ENCODE measurements at regions not wholly inside any gene's neighbourhood (a gene's known extent, or its start where the extent isn't known, plus 50 kb on each side); places are given as distances from the start of the nearest gene placed in this dataset.

- H3K27ac ChIP-seq = no peak overlapping the region
- TF ChIP-seq CTCF (IDR thresholded peaks at IDR 0.05 in 8 of 11, conservative IDR thresholded peaks at IDR 0.05 in 3 of 11) (no peak), POLR2A (IDR thresholded peaks at IDR 0.05) (no peak), POLR2AphosphoS5 (IDR thresholded peaks at IDR 0.05) (no peak)
- no peak overlapping the region for H3K4me3 ChIP-seq
- 82 to 87% (median 85%) methylated on average over 3 of the region's 3 CpGs for WGBS, 5 donors
- peaks cover 0 to 9% (median 0%) of the 10 kb centered on the region in 8 donors for H3K9me3 ChIP-seq
- no peak for DNase-seq
- no peaks in the 10 kb centered on the region for H3K4me1 ChIP-seq
- no peaks in the 10 kb centered on the region for H3K27me3 ChIP-seq (replicated peaks in 1 of 7)
- intact Hi-C loops (cut with DNase I; ENCODE audit: low total_unique reads) = no loop called here
- no peaks in the 10 kb centered on the region for H3K36me3 ChIP-seq
Observed at GRCh38 chr18:53795061-53795460, 429.4 kb downstream of the MBD2 start.

- H3K27me3 ChIP-seq (replicated peaks in 1 of 7) = no peaks in the 10 kb centered on the region
- no peaks in the 10 kb centered on the region for H3K4me1 ChIP-seq
- no peak for DNase-seq
- H3K9me3 ChIP-seq = peaks cover 0 to 9% (median 0%) of the 10 kb centered on the region in 8 donors
- TF ChIP-seq POLR2AphosphoS5 (IDR thresholded peaks at IDR 0.05) (no peak), CTCF (IDR thresholded peaks at IDR 0.05 in 8 of 11, conservative IDR thresholded peaks at IDR 0.05 in 3 of 11) (no peak), POLR2A (IDR thresholded peaks at IDR 0.05) (no peak)
- H3K4me3 ChIP-seq = no peak overlapping the region
- no peak overlapping the region for H3K27ac ChIP-seq
- H3K36me3 ChIP-seq = no peaks in the 10 kb centered on the region
- WGBS, 5 donors = 77 to 93% (median 80%) methylated on average over 4 of the region's 4 CpGs
- intact Hi-C loops (cut with DNase I; ENCODE audit: low total_unique reads) = no loop called here
Observed at GRCh38 chr18:53792762-53793161, 431.7 kb downstream of the MBD2 start.

GRCh38 chr18:53790786-53791185, 433.7 kb downstream of the MBD2 start:
- TF ChIP-seq CTCF (IDR thresholded peaks at IDR 0.05 in 8 of 11, conservative IDR thresholded peaks at IDR 0.05 in 3 of 11) (no peak), POLR2AphosphoS5 (IDR thresholded peaks at IDR 0.05) (no peak), POLR2A (IDR thresholded peaks at IDR 0.05) (no peak)
- no peak overlapping the region for H3K27ac ChIP-seq
- H3K36me3 ChIP-seq = no peaks in the 10 kb centered on the region
- H3K4me1 ChIP-seq = no peaks in the 10 kb centered on the region
- H3K27me3 ChIP-seq (replicated peaks in 1 of 7) = no peaks in the 10 kb centered on the region
- peaks cover 0 to 9% (median 0%) of the 10 kb centered on the region in 8 donors for H3K9me3 ChIP-seq
- H3K4me3 ChIP-seq = no peak overlapping the region
- no peak for DNase-seq
- intact Hi-C loops (cut with DNase I; ENCODE audit: low total_unique reads) = no loop called here

- 76 to 85% (median 79%) methylated on average over 4 of the region's 4 CpGs for WGBS, 5 donors
- H3K4me3 ChIP-seq = no peak overlapping the region
- DNase-seq = no peak
- H3K4me1 ChIP-seq = no peaks in the 10 kb centered on the region
- H3K9me3 ChIP-seq = peaks cover 0 to 9% (median 0%) of the 10 kb centered on the region in 8 donors
- intact Hi-C loops (cut with DNase I; ENCODE audit: low total_unique reads) = no loop called here
- no peaks in the 10 kb centered on the region for H3K27me3 ChIP-seq (replicated peaks in 1 of 7)
- no peak overlapping the region for H3K27ac ChIP-seq
- TF ChIP-seq CTCF (IDR thresholded peaks at IDR 0.05 in 8 of 11, conservative IDR thresholded peaks at IDR 0.05 in 3 of 11) (no peak), POLR2A (IDR thresholded peaks at IDR 0.05) (no peak), POLR2AphosphoS5 (IDR thresholded peaks at IDR 0.05) (no peak)
- no peaks in the 10 kb centered on the region for H3K36me3 ChIP-seq
Observed at GRCh38 chr18:53789376-53790247, 434.9 kb downstream of the MBD2 start.

Measured in spleen (tissue), 11 donors.